C4-2B (cell line): ENCODE measurements at regions not wholly inside any gene's neighbourhood (a gene's known extent, or its start where the extent isn't known, plus 50 kb on each side); places are given as distances from the start of the nearest gene placed in this dataset.

Source experiments
- H3K27ac ChIP-seq: fragments of 450-650 bp; 2 replicates; pipeline ENCODE4 v1.5.1; 2017
- CTCF ChIP-seq: fragments of 450-650 bp; conservative IDR thresholded peaks from 2 replicates; pipeline ENCODE4 v1.5.1; 2017; ENCODE audit warnings: mild to moderate bottlenecking
- ZFX ChIP-seq: fragments of 450-650 bp; IDR thresholded peaks from 2 replicates; pipeline ENCODE4 v1.6.1; 2017

- TF ChIP-seq CTCF (no peak), ZFX (no peak)
- H3K27ac ChIP-seq = no peak overlapping the region
These were observed 83.5 kb upstream of the ADGRL2 start for GRCh38 chr1:81717230-81717629.

- H3K27ac ChIP-seq = no peak overlapping the region
- TF ChIP-seq CTCF = no peak
- no peak for TF ChIP-seq ZFX
These were observed 85.3 kb upstream of the ADGRL2 start for GRCh38 chr1:81715391-81715790.

GRCh38 chr1:81714636-81715035, 86.1 kb upstream of the ADGRL2 start:
- no peak overlapping the region for H3K27ac ChIP-seq
- TF ChIP-seq CTCF (no peak), ZFX (no peak)

GRCh38 chr1:81712425-81712824, 88.3 kb upstream of the ADGRL2 start:
- no peak for TF ChIP-seq ZFX
- no peak for TF ChIP-seq CTCF

GRCh38 chr1:81710857-81711256, 89.9 kb upstream of the ADGRL2 start:
- H3K27ac ChIP-seq = no peak overlapping the region

More at GRCh38 chr1:81712425-81712824, 88.3 kb upstream of the ADGRL2 start:
- no peak overlapping the region for H3K27ac ChIP-seq

GRCh38 chr1:81708250-81708649, 92.5 kb upstream of the ADGRL2 start:
- TF ChIP-seq CTCF (no peak), ZFX (no peak)
- no peak overlapping the region for H3K27ac ChIP-seq

More at GRCh38 chr1:81710857-81711256, 89.9 kb upstream of the ADGRL2 start:
- TF ChIP-seq ZFX (no peak), CTCF (no peak)

- TF ChIP-seq ZFX = no peak
- TF ChIP-seq CTCF = no peak
These were observed 93.9 kb upstream of the ADGRL2 start for GRCh38 chr1:81706650-81707435.

More at GRCh38 chr1:81706650-81707435, 93.9 kb upstream of the ADGRL2 start:
- H3K27ac ChIP-seq = no peak overlapping the region
